ENCODE measurements at regions not wholly inside any gene's neighbourhood (a gene's known extent, or its start where the extent isn't known, plus 50 kb on each side); places are given as distances from the start of the nearest gene placed in this dataset.

DNA sequence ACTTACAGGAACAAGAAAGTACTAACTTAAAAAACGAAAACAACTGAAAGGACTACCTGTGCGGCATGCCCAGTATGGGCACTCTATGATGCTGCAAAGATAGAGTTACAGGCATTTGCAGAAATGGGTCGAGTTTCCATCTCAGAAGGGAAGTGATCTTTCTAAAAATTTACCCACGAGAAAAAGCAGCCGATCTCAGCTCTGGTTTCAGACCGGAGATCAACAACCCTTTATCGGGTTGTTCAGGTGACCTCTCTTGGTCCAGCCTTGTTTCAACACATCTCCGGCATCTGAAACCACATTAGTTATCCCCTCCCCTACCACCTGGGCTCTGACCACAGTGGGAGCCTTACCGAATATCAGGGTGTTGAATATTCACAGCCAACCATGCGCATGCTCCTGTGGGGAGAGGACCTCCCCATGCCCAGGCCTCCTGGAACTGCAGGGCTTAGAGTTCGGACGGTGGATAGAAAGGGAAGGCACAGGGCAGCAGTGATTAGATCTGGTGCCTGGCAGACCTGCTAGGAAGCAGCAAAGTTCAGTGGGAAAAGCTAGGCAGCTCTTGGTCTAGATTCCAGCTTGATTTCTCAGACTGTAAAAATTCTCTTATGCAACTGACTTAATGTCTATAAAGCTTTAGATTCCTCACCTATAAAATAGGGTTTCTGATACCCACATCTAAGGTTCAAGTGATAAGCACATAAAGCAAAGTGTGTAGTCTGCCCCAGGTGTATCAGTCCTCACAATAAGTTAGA, 906.0 kb downstream of the VRK1 start:
- H3K4me3 ChIP-seq (ENCODE audit: low read depth, low read length): no peak overlapping the region
- no peaks in the 10 kb centered on the region for H3K9me3 ChIP-seq (ENCODE audit: insufficient read depth, low read depth, low read length)
- no peak overlapping the region for H4K91ac ChIP-seq (ENCODE audit: low read depth, low read length)
- no peak overlapping the region for H3K18ac ChIP-seq (ENCODE audit: low read length)
- no peak overlapping the region for H4K12ac ChIP-seq (ENCODE audit: low read depth, low read length)
- no peak overlapping the region for H2AK5ac ChIP-seq (ENCODE audit: low read length)
- no CpG with 5 or more reads among the region's 12 CpGs for WGBS (ENCODE audit: extremely low coverage, insufficient coverage, insufficient read length)
- H3K9ac ChIP-seq (ENCODE audit: low read length): no peak overlapping the region
- H3K14ac ChIP-seq (ENCODE audit: low read length): no peak overlapping the region
- no peak overlapping the region for H3K27ac ChIP-seq (ENCODE audit: low read depth, low read length)
- no peaks in the 10 kb centered on the region for H3K27me3 ChIP-seq (ENCODE audit: insufficient read depth, low read length)
- H3K23ac ChIP-seq (ENCODE audit: low read length): no peak overlapping the region
- H3K4ac ChIP-seq (ENCODE audit: low read depth, low read length): no peak overlapping the region
- no peaks in the 10 kb centered on the region for H3K4me1 ChIP-seq (ENCODE audit: control insufficient read depth in 1 of 2, insufficient read depth in 2 of 2, low read length in 2 of 2)
- H3K4me2 ChIP-seq (ENCODE audit: low read length): no peak overlapping the region
- H2BK12ac ChIP-seq (ENCODE audit: low read length): no peak overlapping the region
- peak; percentile 59 to 76 for DNase-seq
- no peaks in the 10 kb centered on the region for H3K79me2 ChIP-seq (ENCODE audit: control insufficient read depth, insufficient read depth, low read length, poor library complexity)
- H3K36me3 ChIP-seq (ENCODE audit: control insufficient read depth in 1 of 2, insufficient read depth in 2 of 2, low read length in 2 of 2): no peaks in the 10 kb centered on the region
- no peak overlapping the region for H2AFZ ChIP-seq (ENCODE audit: insufficient read depth, low read length, poor library complexity)
- H2BK120ac ChIP-seq (ENCODE audit: insufficient read depth, low read length, poor library complexity): no peak overlapping the region
- H4K8ac ChIP-seq (ENCODE audit: low read depth, low read length): no peak overlapping the region
- no peaks in the 10 kb centered on the region for H3K79me1 ChIP-seq (ENCODE audit: low read length)
- H2BK5ac ChIP-seq (ENCODE audit: low read depth, low read length, poor library complexity): no peak overlapping the region

DNA sequence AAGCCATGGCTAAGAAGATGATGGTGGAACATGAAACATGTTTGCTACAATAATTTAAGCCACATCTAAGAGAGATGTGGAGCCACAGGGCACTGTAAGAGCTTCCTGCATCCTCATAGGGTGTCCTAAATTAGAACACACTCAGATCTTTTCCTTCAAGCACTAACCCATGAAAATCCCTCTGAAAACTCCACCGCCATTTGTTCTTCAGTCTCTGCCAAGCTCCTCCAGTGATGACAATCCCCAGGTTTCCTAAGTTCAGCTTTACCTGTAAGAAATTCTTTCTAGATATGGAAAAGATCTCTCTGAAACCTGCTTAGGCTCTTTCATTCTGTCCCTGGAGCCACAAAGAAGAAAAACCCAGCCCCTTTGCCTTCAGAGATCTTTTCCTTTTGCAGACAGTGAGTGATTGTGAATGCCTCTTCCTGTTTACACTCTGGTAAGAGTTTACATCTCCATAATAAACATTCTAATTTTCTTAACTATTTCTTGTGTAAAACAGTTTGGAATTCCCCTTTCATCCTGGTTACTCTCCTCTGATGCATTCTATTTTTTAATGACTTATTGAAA, 907.2 kb downstream of the VRK1 start:
- no peak overlapping the region for H4K8ac ChIP-seq (ENCODE audit: low read depth, low read length)
- no peak overlapping the region for H2AK5ac ChIP-seq (ENCODE audit: low read length)
- no peak overlapping the region for H2BK5ac ChIP-seq (ENCODE audit: low read depth, low read length, poor library complexity)
- H3K27ac ChIP-seq (ENCODE audit: low read depth, low read length): no peak overlapping the region
- no peak overlapping the region for H3K18ac ChIP-seq (ENCODE audit: low read length)
- H3K14ac ChIP-seq (ENCODE audit: low read length): no peak overlapping the region
- no CpG with 5 or more reads among the region's 1 CpG for WGBS (ENCODE audit: extremely low coverage, insufficient coverage, insufficient read length)
- no peaks in the 10 kb centered on the region for H3K27me3 ChIP-seq (ENCODE audit: insufficient read depth, low read length)
- H3K4ac ChIP-seq (ENCODE audit: low read depth, low read length): no peak overlapping the region
- no peak overlapping the region for H2BK12ac ChIP-seq (ENCODE audit: low read length)
- no peak overlapping the region for H3K9ac ChIP-seq (ENCODE audit: low read length)
- H4K91ac ChIP-seq (ENCODE audit: low read depth, low read length): no peak overlapping the region
- H3K4me3 ChIP-seq (ENCODE audit: low read depth, low read length): no peak overlapping the region
- no peak overlapping the region for H2AFZ ChIP-seq (ENCODE audit: insufficient read depth, low read length, poor library complexity)
- no peaks in the 10 kb centered on the region for H3K79me1 ChIP-seq (ENCODE audit: low read length)
- H3K36me3 ChIP-seq (ENCODE audit: control insufficient read depth in 1 of 2, insufficient read depth in 2 of 2, low read length in 2 of 2): no peaks in the 10 kb centered on the region
- H4K12ac ChIP-seq (ENCODE audit: low read depth, low read length): no peak overlapping the region
- H2BK120ac ChIP-seq (ENCODE audit: insufficient read depth, low read length, poor library complexity): no peak overlapping the region
- H3K79me2 ChIP-seq (ENCODE audit: control insufficient read depth, insufficient read depth, low read length, poor library complexity): no peaks in the 10 kb centered on the region
- no peaks in the 10 kb centered on the region for H3K4me1 ChIP-seq (ENCODE audit: control insufficient read depth in 1 of 2, insufficient read depth in 2 of 2, low read length in 2 of 2)
- no peak overlapping the region for H3K23ac ChIP-seq (ENCODE audit: low read length)
- no peak for DNase-seq
- no peaks in the 10 kb centered on the region for H3K9me3 ChIP-seq (ENCODE audit: insufficient read depth, low read depth, low read length)
- no peak overlapping the region for H3K4me2 ChIP-seq (ENCODE audit: low read length)

DNA sequence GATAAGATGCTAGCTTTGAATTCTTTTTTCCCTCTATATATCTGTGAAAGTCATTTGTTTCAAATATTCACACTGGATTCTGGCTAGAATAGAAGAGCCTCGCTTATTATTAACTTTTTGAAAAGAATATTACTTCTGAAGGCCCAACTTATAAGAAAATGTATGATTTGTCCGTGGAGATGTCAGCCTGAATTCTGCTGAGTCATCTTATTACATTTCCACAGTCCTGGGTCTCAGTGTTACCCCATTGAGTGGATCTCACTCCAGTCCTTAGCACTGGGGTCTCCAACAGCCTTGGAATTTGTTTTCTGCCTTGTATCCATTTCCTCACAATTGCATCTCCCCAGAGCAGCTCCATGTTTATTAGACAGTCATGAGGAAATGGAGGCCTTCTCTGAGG, 907.9 kb downstream of the VRK1 start:
- Histone ChIP-seq H3K27me3 (ENCODE audit: insufficient read depth, low read length) (no peaks in the 10 kb centered on the region), H3K4me2 (ENCODE audit: low read length) (no peak overlapping the region), H3K79me2 (ENCODE audit: control insufficient read depth, insufficient read depth, low read length, poor library complexity) (no peaks in the 10 kb centered on the region), H2BK120ac (ENCODE audit: insufficient read depth, low read length, poor library complexity) (no peak overlapping the region), H3K14ac (ENCODE audit: low read length) (no peak overlapping the region), H2AK5ac (ENCODE audit: low read length) (no peak overlapping the region), H4K91ac (ENCODE audit: low read depth, low read length) (no peak overlapping the region), H3K9ac (ENCODE audit: low read length) (no peak overlapping the region), H3K79me1 (ENCODE audit: low read length) (no peaks in the 10 kb centered on the region), H3K4ac (ENCODE audit: low read depth, low read length) (no peak overlapping the region), H3K18ac (ENCODE audit: low read length) (no peak overlapping the region), H3K23ac (ENCODE audit: low read length) (no peak overlapping the region), H2AFZ (ENCODE audit: insufficient read depth, low read length, poor library complexity) (no peak overlapping the region), H3K36me3 (ENCODE audit: control insufficient read depth in 1 of 2, insufficient read depth in 2 of 2, low read length in 2 of 2) (no peaks in the 10 kb centered on the region), H2BK12ac (ENCODE audit: low read length) (no peak overlapping the region), H3K4me1 (ENCODE audit: control insufficient read depth in 1 of 2, insufficient read depth in 2 of 2, low read length in 2 of 2) (no peaks in the 10 kb centered on the region), H4K12ac (ENCODE audit: low read depth, low read length) (no peak overlapping the region), H3K9me3 (ENCODE audit: insufficient read depth, low read depth, low read length) (no peaks in the 10 kb centered on the region), H4K8ac (ENCODE audit: low read depth, low read length) (no peak overlapping the region), H3K27ac (ENCODE audit: low read depth, low read length) (no peak overlapping the region), H3K4me3 (ENCODE audit: low read depth, low read length) (no peak overlapping the region), H2BK5ac (ENCODE audit: low read depth, low read length, poor library complexity) (no peak overlapping the region)
- DNase-seq: no peak
- WGBS (ENCODE audit: extremely low coverage, insufficient coverage, insufficient read length): no CpG with 5 or more reads among the region's 2 CpGs

DNA sequence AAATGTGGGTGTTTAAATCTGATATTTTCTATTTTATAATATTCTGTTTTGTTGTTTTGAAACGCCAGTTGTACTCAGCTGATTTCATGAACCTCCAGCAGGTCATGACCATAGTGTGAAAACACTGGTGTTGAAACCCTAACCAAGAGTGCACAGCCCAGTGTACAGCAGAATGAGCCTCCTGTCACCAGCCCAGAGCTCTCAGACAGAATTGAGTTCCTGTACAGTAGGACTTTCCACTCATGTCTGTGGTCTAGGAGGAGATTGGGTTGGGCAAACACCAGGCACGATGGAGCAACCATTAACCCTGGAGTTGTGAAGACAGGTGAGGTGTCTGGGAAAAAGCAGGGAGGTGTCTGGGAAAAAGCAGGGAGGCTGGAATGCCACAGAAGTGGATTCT, 908.8 kb downstream of the VRK1 start:
- no peak overlapping the region for H3K9ac ChIP-seq (ENCODE audit: low read length)
- H4K91ac ChIP-seq (ENCODE audit: low read depth, low read length): no peak overlapping the region
- H2BK5ac ChIP-seq (ENCODE audit: low read depth, low read length, poor library complexity): no peak overlapping the region
- no peaks in the 10 kb centered on the region for H3K9me3 ChIP-seq (ENCODE audit: insufficient read depth, low read depth, low read length)
- H3K23ac ChIP-seq (ENCODE audit: low read length): no peak overlapping the region
- no peaks in the 10 kb centered on the region for H3K79me2 ChIP-seq (ENCODE audit: control insufficient read depth, insufficient read depth, low read length, poor library complexity)
- H2BK12ac ChIP-seq (ENCODE audit: low read length): no peak overlapping the region
- no peak overlapping the region for H3K27ac ChIP-seq (ENCODE audit: low read depth, low read length)
- no peak overlapping the region for H3K4me3 ChIP-seq (ENCODE audit: low read depth, low read length)
- H2BK120ac ChIP-seq (ENCODE audit: insufficient read depth, low read length, poor library complexity): no peak overlapping the region
- H3K27me3 ChIP-seq (ENCODE audit: insufficient read depth, low read length): no peaks in the 10 kb centered on the region
- no peak overlapping the region for H2AK5ac ChIP-seq (ENCODE audit: low read length)
- no peak overlapping the region for H2AFZ ChIP-seq (ENCODE audit: insufficient read depth, low read length, poor library complexity)
- no peaks in the 10 kb centered on the region for H3K79me1 ChIP-seq (ENCODE audit: low read length)
- H3K18ac ChIP-seq (ENCODE audit: low read length): no peak overlapping the region
- no peaks in the 10 kb centered on the region for H3K4me1 ChIP-seq (ENCODE audit: control insufficient read depth in 1 of 2, insufficient read depth in 2 of 2, low read length in 2 of 2)
- DNase-seq: no peak
- H3K4me2 ChIP-seq (ENCODE audit: low read length): no peak overlapping the region
- H3K14ac ChIP-seq (ENCODE audit: low read length): no peak overlapping the region
- H3K4ac ChIP-seq (ENCODE audit: low read depth, low read length): no peak overlapping the region
- H4K8ac ChIP-seq (ENCODE audit: low read depth, low read length): no peak overlapping the region
- no peaks in the 10 kb centered on the region for H3K36me3 ChIP-seq (ENCODE audit: control insufficient read depth in 1 of 2, insufficient read depth in 2 of 2, low read length in 2 of 2)
- H4K12ac ChIP-seq (ENCODE audit: low read depth, low read length): no peak overlapping the region
- no CpG with 5 or more reads among the region's 2 CpGs for WGBS (ENCODE audit: extremely low coverage, insufficient coverage, insufficient read length)
